GM12878 (cell line): ENCODE measurements at regions not wholly inside any gene's neighbourhood (a gene's known extent, or its start where the extent isn't known, plus 50 kb on each side); places are given as distances from the start of the nearest gene placed in this dataset.

Experiments
- ATAC-seq: fragments of 200-7000 bp; cut with Tn5 transposase; 3 replicates; pipeline ENCODE4 v1.9.1; 2020; ENCODE audit warnings: mild to moderate bottlenecking, moderate library complexity
- BruUV-seq: library from RNA; stranded (reverse); fragments of 400-500 nt; replicated peaks from 2 replicates; lab custom pipeline; 2021; lab: Mats Ljungman, UMichigan
- CTCF ChIA-PET: fragments of 300-600 bp; sonication (Branson Sonifier 250); formaldehyde crosslinking; extraction: SDS; loops from one replicate; lab custom pipeline; 2021; ENCODE audit warnings: inconsistent platforms; lab: Yijun Ruan, JAX
- POLR2A ChIA-PET: fragments of 350-600 bp; formaldehyde crosslinking; extraction: SDS; loops from one replicate; lab custom pipeline; 2021; ENCODE audit warnings: inconsistent platforms; lab: Charles Lee
- RAD21 ChIA-PET: fragments of 300-600 bp; sonication (Branson Sonifier 250); formaldehyde crosslinking; loops from one replicate; lab custom pipeline; 2023; ENCODE audit warnings: antibody characterized with exemption; ENCODE audit not compliant: unreplicated experiment; lab: Charles Lee
- SMC1A ChIA-PET: fragments of 300-600 bp; sonication (Branson Sonifier 250); formaldehyde crosslinking; loops from one replicate; lab custom pipeline; 2023; ENCODE audit not compliant: unreplicated experiment, uncharacterized antibody; lab: Charles Lee
- DNase-seq: peaks from one replicate; pipeline ENCODE4 v3.0.0-alpha.2; 2011; ENCODE audit warnings: low read depth, low spot score
- FAIRE-seq: peaks from 3 replicates; lab custom pipeline; 2011; peaks lifted over from hg19 to GRCh38; lab: Jason Lieb, UNC
- H2AFZ ChIP-seq: 2 replicates; pipeline ENCODE4 v1.6.0; 2011; ENCODE audit warnings: low read depth, low read length, control low read depth; ENCODE audit not compliant: control insufficient read depth
- H3K27ac ChIP-seq: 2 replicates; pipeline ENCODE4 v1.5.1; 2011; ENCODE audit warnings: control low read depth; ENCODE audit not compliant: control insufficient read depth, insufficient read depth
- H3K27me3 ChIP-seq, 2 experiments: replicated peaks in 1 of 2; 2 replicates each; pipeline versions ENCODE4 v1.6.0 to v1.6.1; 2011; ENCODE audit warnings: low read length in 1 of 2; ENCODE audit not compliant: control insufficient read depth in 2 of 2, insufficient read depth in 2 of 2
- H3K36me3 ChIP-seq, 2 experiments: 2 replicates each; pipeline ENCODE4 v1.5.1; 2011; ENCODE audit warnings: low read length in 1 of 2; ENCODE audit not compliant: control insufficient read depth in 2 of 2, insufficient read depth in 2 of 2
- H3K4me1 ChIP-seq: 2 replicates; pipeline ENCODE4 v1.6.1; 2011; ENCODE audit warnings: mild to moderate bottlenecking, low read length, moderate library complexity, mixed read lengths; ENCODE audit not compliant: control insufficient read depth, insufficient read depth
- H3K4me2 ChIP-seq: 2 replicates; pipeline ENCODE4 v1.6.0; 2011; ENCODE audit warnings: control low read depth; ENCODE audit not compliant: control insufficient read depth, insufficient read depth
- H3K4me3 ChIP-seq: fragments of 200-600 bp; sonication (generic); 2 replicates; pipeline ENCODE4 v1.5.1; 2016
- H3K79me2 ChIP-seq: 2 replicates; pipeline ENCODE4 v1.6.0; 2011; ENCODE audit warnings: low read length; ENCODE audit not compliant: control insufficient read depth, insufficient read depth
- H3K9ac ChIP-seq: 2 replicates; pipeline ENCODE4 v1.8.0; 2011; ENCODE audit warnings: low read length, control low read depth, mixed read lengths; ENCODE audit not compliant: control insufficient read depth, insufficient read depth
- H3K9me3 ChIP-seq: replicated peaks from 3 replicates; pipeline ENCODE4 v1.5.1; 2011; ENCODE audit warnings: mild to moderate bottlenecking, low read length; ENCODE audit not compliant: control insufficient read depth, insufficient read depth
- H4K20me1 ChIP-seq: 2 replicates; pipeline ENCODE4 v1.6.0; 2011; ENCODE audit not compliant: control insufficient read depth, insufficient read depth
- ATF7 ChIP-seq: fragments of 450-650 bp; IDR thresholded peaks from 2 replicates; pipeline ENCODE4 v1.6.1; 2016; ENCODE audit warnings: low read depth, mild to moderate bottlenecking
- CHD2 ChIP-seq: IDR thresholded peaks from 2 replicates; pipeline ENCODE4 v1.6.1; 2011; ENCODE audit warnings: low read depth, low read length, improper control_type of control experiment, borderline replicate concordance
- E2F8 ChIP-seq: fragments of 450-650 bp; IDR thresholded peaks from 2 replicates; pipeline ENCODE4 v1.6.1; 2018; ENCODE audit warnings: mild to moderate bottlenecking, low read depth, moderate library complexity; ENCODE audit not compliant: partially characterized antibody
- NBN ChIP-seq: fragments of 450-650 bp; IDR thresholded peaks from 2 replicates; pipeline ENCODE4 v1.6.1; 2016
- NR2F1 ChIP-seq: fragments of 450-650 bp; conservative IDR thresholded peaks from 2 replicates; pipeline ENCODE4 v1.6.1; 2017; ENCODE audit warnings: mild to moderate bottlenecking
- PAX8 ChIP-seq: fragments of 450-650 bp; IDR thresholded peaks from 2 replicates; pipeline ENCODE4 v1.6.1; 2017; ENCODE audit warnings: mild to moderate bottlenecking, moderate library complexity
- PBX3 ChIP-seq: IDR thresholded peaks from 2 replicates; pipeline ENCODE4 v1.6.1; 2011; ENCODE audit warnings: mild to moderate bottlenecking, low read depth, low read length, moderate library complexity; ENCODE audit not compliant: insufficient replicate concordance
- POU2F2 ChIP-seq: IDR thresholded peaks from 3 replicates; pipeline ENCODE4 v1.6.1; 2011; ENCODE audit warnings: low read depth, mild to moderate bottlenecking, low read length, borderline replicate concordance
- RELB ChIP-seq: fragments of 450-650 bp; IDR thresholded peaks from 2 replicates; pipeline ENCODE4 v1.6.1; 2017; ENCODE audit warnings: low read depth, mild to moderate bottlenecking, moderate library complexity
- SIN3A ChIP-seq: IDR thresholded peaks from 2 replicates; pipeline ENCODE4 v1.6.1; 2012; ENCODE audit warnings: low read depth, low read length, improper control_type of control experiment
- SPI1 ChIP-seq: IDR thresholded peaks from 2 replicates; pipeline ENCODE4 v1.6.1; 2011; ENCODE audit warnings: low read depth, mild to moderate bottlenecking, low read length, moderate library complexity, borderline replicate concordance; ENCODE audit not compliant: insufficient read depth
- SREBF1 ChIP-seq: IDR thresholded peaks from 2 replicates; pipeline ENCODE4 v1.6.1; 2012; ENCODE audit warnings: mild to moderate bottlenecking, low read length
- TCF3 ChIP-seq: IDR thresholded peaks from 2 replicates; pipeline ENCODE4 v1.6.1; 2012; ENCODE audit warnings: low read depth, mild to moderate bottlenecking, low read length, borderline replicate concordance; ENCODE audit not compliant: insufficient read depth
- ZBTB11 ChIP-seq: fragments of 450-650 bp; formaldehyde crosslinking; IDR thresholded peaks from 2 replicates; pipeline ENCODE4 v1.5.0; 2022; ENCODE audit warnings: mild to moderate bottlenecking, missing genetic modification characterization
- ZNF217 ChIP-seq: fragments of 450-650 bp; IDR thresholded peaks from 2 replicates; pipeline ENCODE4 v1.6.1; 2017; ENCODE audit warnings: antibody characterized with exemption, mild to moderate bottlenecking
- WGBS: methylation state at CpG from one replicate; pipeline ENCODE4 v1.1.6; 2016; ENCODE audit warnings: low lambda C conversion rate; ENCODE audit not compliant: insufficient replicate concordance, insufficient coverage; ENCODE audit errors: missing lambda C conversion rate; 5-methylcytosine and 5-hydroxymethylcytosine counted together
- in situ Hi-C: fragments of 300-500 bp; cut with MboI; formaldehyde crosslinking; loops from 9 replicates; pipeline ENCODE4 v1.14.3; 2018; ENCODE audit warnings: mixed read lengths
- intact Hi-C: fragments of 100-400 bp; cut with micrococcal nuclease; formaldehyde crosslinking; loops from one replicate; pipeline ENCODE4 v1.14.2; 2022; ENCODE audit not compliant: unreplicated experiment

GRCh38 chr10:123513870-123514269 lies 152.3 kb upstream of the GPR26 start (continued):
- TF ChIP-seq ZBTB11 (CRISPR knock-in tag), result no peak
- no peak for TF ChIP-seq SIN3A
- no peak for TF ChIP-seq RELB
- no peak for TF ChIP-seq NBN
- TF ChIP-seq, all 136 proteins: peak for 0

- FAIRE-seq, result no peak
- DNase-seq, result no peak
- WGBS, result 66% methylated on average over 8 of the region's 8 CpGs
- Histone ChIP-seq H4K20me1 (no peaks in the 10 kb centered on the region), H3K4me3 (no peak overlapping the region), H3K27ac (no peak overlapping the region), H3K36me3 (no peaks in the 10 kb centered on the region), H3K9me3 (no peaks in the 10 kb centered on the region), H3K4me2 (no peak overlapping the region), H3K27me3 (no peaks in the 10 kb centered on the region), H3K9ac (no peak overlapping the region), H3K79me2 (no peaks in the 10 kb centered on the region), H3K4me1 (no peaks in the 10 kb centered on the region), H2AFZ (no peak overlapping the region)
- BruUV-seq, result no TSS peak
- in situ Hi-C loops, result no loop called here
- ChIA-PET RAD21 (no interaction called here), SMC1A (interaction anchor here (0.9 kb wide), 1 partner anchor 15 kb away, joined by 3 read pairs; no protein-coding TSS in a partner anchor), CTCF (interaction anchor here (0.7 kb wide), 1 partner anchor 23 kb away, joined by 3 read pairs; no protein-coding TSS in a partner anchor), POLR2A (no interaction called here)
- ATAC-seq, result no peak
- intact Hi-C loops, result no loop called here
- TF ChIP-seq E2F8, result no peak
- TF ChIP-seq PAX8, result no peak
- TF ChIP-seq NR2F1, result no peak
- no peak for TF ChIP-seq SPI1
- no peak for TF ChIP-seq CHD2
- no peak for TF ChIP-seq POU2F2
- no peak for TF ChIP-seq ATF7
- TF ChIP-seq PBX3, result no peak
- no peak for TF ChIP-seq TCF3
- TF ChIP-seq SREBF1, result no peak
- TF ChIP-seq ZNF217, result no peak
Measured at GRCh38 chr10:123514996-123515395, 151.2 kb upstream of the GPR26 start.
